NCI-H2107 treated with DMSO at 0.1 percent for 48 hours (cell line): ENCODE measurements at regions not wholly inside any gene's neighbourhood (a gene's known extent, or its start where the extent isn't known, plus 50 kb on each side); places are given as distances from the start of the nearest gene placed in this dataset.

Experiments
- DNase-seq: peaks from one replicate; lab custom pipeline; 2025; ENCODE audit not compliant: unreplicated experiment; lab: John Stamatoyannopoulos, UW

- DNase-seq: peak; percentile 27
Observed at GRCh38 chr1:30610917-30611316, 112.5 kb downstream of the MATN1 start.

GRCh38 chr1:30609999-30610345, 113.4 kb downstream of the MATN1 start:
- DNase-seq: no peak

GRCh38 chr1:30609336-30609998, 113.9 kb downstream of the MATN1 start:
- no peak for DNase-seq

GRCh38 chr1:30607723-30608122, 115.7 kb downstream of the MATN1 start:
- DNase-seq: no peak

- no peak for DNase-seq
Observed at GRCh38 chr1:30606166-30606565, 117.2 kb downstream of the MATN1 start.

- DNase-seq: no peak
Observed at GRCh38 chr1:30605441-30605920, 117.9 kb downstream of the MATN1 start.

GRCh38 chr1:30604801-30605440, 118.5 kb downstream of the MATN1 start:
- DNase-seq: no peak

- DNase-seq: no peak
Observed at GRCh38 chr1:30603081-30603858, 120.1 kb downstream of the MATN1 start.

GRCh38 chr1:30601316-30602085, 121.9 kb downstream of the MATN1 start:
- no peak for DNase-seq

- no peak for DNase-seq
Observed at GRCh38 chr1:30600706-30601105, 122.7 kb downstream of the MATN1 start.

- no peak for DNase-seq
Observed at GRCh38 chr1:30600258-30600657, 123.1 kb downstream of the MATN1 start.

GRCh38 chr1:30599721-30600120, 123.7 kb downstream of the MATN1 start:
- peak; percentile 59 for DNase-seq

- no peak for DNase-seq
Observed at GRCh38 chr1:30598571-30599114, 124.7 kb downstream of the MATN1 start.

GRCh38 chr1:30597711-30598110, 125.7 kb downstream of the MATN1 start:
- no peak for DNase-seq

GRCh38 chr1:30596891-30597290, 126.5 kb downstream of the MATN1 start:
- no peak for DNase-seq

GRCh38 chr1:30596470-30596869, 126.9 kb downstream of the MATN1 start:
- DNase-seq: no peak

GRCh38 chr1:30589083-30589482, 134.3 kb downstream of the MATN1 start:
- DNase-seq: no peak

GRCh38 chr1:30588311-30589073, 134.9 kb downstream of the MATN1 start:
- no peak for DNase-seq

GRCh38 chr1:30586671-30587070, 136.7 kb downstream of the MATN1 start:
- no peak for DNase-seq

GRCh38 chr1:30579580-30579979, 143.8 kb downstream of the MATN1 start:
- DNase-seq: no peak
